Spleen (tissue), 7 donors: ENCODE measurements at regions not wholly inside any gene's neighbourhood (a gene's known extent, or its start where the extent isn't known, plus 50 kb on each side); places are given as distances from the start of the nearest gene placed in this dataset.

Experiments
- POLR2A ChIP-seq, 3 donors: fragments of 450-650 bp; IDR thresholded peaks; one replicate each; pipeline ENCODE4 v1.5.1; 2017; ENCODE audit warnings: antibody characterized with exemption in 3 of 3, mild to moderate bottlenecking in 1 of 3
- TF ChIP-seq, protein P1 (sequence below), 11 experiments: fragments of 200-600 bp in 7 of 11; fragments of 450-650 bp in 4 of 11; sonication (generic) in 4 of 11; IDR thresholded peaks in 8 of 11; conservative IDR thresholded peaks in 3 of 11; 1 replicate in 7 of 11; 2 replicates in 4 of 11; pipeline versions ENCODE4 v1.4.0 to v1.8.0; 2016 to 2021; ENCODE audit warnings: antibody characterized with exemption in 11 of 11, inconsistent platforms in 4 of 11, mild to moderate bottlenecking in 1 of 11
- donor health status: DM: no; HTN: no; CAD: no; lungs with moderate emphysema.
- donor health status: DM: no; HTN: no; CAD: no.
- donor health status: DM: no; HTN: no; CAD: no.

DNA sequence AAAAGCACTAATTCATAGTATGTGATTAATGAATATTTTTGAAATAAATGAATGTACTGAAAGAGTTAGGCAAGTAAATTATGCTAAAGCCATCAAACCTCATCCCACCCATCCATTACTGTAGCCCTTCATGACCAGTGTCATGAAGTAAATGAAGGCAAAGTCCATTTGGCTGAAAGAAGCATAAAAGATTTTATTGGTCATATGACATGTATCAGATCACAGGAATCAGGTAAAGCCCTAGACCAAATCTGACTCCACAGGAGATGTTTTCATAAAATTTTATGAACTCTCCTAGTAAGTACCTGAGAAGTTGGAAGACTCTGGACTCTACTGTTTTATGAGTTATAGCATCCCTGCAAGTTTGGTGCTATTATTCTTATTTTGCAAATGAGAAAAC lies 213.5 kb downstream of the TMEM114 start:
- TF ChIP-seq, protein P1, sequence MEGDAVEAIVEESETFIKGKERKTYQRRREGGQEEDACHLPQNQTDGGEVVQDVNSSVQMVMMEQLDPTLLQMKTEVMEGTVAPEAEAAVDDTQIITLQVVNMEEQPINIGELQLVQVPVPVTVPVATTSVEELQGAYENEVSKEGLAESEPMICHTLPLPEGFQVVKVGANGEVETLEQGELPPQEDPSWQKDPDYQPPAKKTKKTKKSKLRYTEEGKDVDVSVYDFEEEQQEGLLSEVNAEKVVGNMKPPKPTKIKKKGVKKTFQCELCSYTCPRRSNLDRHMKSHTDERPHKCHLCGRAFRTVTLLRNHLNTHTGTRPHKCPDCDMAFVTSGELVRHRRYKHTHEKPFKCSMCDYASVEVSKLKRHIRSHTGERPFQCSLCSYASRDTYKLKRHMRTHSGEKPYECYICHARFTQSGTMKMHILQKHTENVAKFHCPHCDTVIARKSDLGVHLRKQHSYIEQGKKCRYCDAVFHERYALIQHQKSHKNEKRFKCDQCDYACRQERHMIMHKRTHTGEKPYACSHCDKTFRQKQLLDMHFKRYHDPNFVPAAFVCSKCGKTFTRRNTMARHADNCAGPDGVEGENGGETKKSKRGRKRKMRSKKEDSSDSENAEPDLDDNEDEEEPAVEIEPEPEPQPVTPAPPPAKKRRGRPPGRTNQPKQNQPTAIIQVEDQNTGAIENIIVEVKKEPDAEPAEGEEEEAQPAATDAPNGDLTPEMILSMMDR (IDR thresholded peaks at IDR 0.05 in 8 of 11, conservative IDR thresholded peaks at IDR 0.05 in 3 of 11), result no peak
- no peak for TF ChIP-seq POLR2A (IDR thresholded peaks at IDR 0.05)
